HUES48 (cell line): ENCODE measurements at regions not wholly inside any gene's neighbourhood (a gene's known extent, or its start where the extent isn't known, plus 50 kb on each side); places are given as distances from the start of the nearest gene placed in this dataset.
A peak's percentile ranks its signal among the peaks of the same experiment; 100 is the strongest.

Experiments used
- H3K27ac ChIP-seq: one replicate; pipeline ENCODE4 v1.7.0; 2013; ENCODE audit warnings: low read depth, low read length, inconsistent platforms
- H3K27me3 ChIP-seq: 2 replicates; pipeline ENCODE4 v1.6.1; 2013; ENCODE audit warnings: mild to moderate bottlenecking, low read length; ENCODE audit not compliant: control insufficient read depth, insufficient read depth
- H3K36me3 ChIP-seq: 2 replicates; pipeline ENCODE4 v1.6.1; 2013; ENCODE audit warnings: low read length; ENCODE audit not compliant: control insufficient read depth, insufficient read depth
- H3K4me1 ChIP-seq: 2 replicates; pipeline ENCODE4 v1.6.1; 2013; ENCODE audit warnings: mild to moderate bottlenecking, low read length; ENCODE audit not compliant: control insufficient read depth, insufficient read depth
- H3K4me3 ChIP-seq: 2 replicates; pipeline ENCODE4 v1.5.1; 2013; ENCODE audit warnings: mild to moderate bottlenecking, low read depth, low read length
- H3K9ac ChIP-seq: 2 replicates; pipeline ENCODE4 v1.6.1; 2013; ENCODE audit warnings: mild to moderate bottlenecking, low read depth, low read length, moderate library complexity
- H3K9me3 ChIP-seq: 2 replicates; pipeline ENCODE4 v1.6.1; 2013; ENCODE audit warnings: low read length; ENCODE audit not compliant: control insufficient read depth, insufficient read depth

DNA sequence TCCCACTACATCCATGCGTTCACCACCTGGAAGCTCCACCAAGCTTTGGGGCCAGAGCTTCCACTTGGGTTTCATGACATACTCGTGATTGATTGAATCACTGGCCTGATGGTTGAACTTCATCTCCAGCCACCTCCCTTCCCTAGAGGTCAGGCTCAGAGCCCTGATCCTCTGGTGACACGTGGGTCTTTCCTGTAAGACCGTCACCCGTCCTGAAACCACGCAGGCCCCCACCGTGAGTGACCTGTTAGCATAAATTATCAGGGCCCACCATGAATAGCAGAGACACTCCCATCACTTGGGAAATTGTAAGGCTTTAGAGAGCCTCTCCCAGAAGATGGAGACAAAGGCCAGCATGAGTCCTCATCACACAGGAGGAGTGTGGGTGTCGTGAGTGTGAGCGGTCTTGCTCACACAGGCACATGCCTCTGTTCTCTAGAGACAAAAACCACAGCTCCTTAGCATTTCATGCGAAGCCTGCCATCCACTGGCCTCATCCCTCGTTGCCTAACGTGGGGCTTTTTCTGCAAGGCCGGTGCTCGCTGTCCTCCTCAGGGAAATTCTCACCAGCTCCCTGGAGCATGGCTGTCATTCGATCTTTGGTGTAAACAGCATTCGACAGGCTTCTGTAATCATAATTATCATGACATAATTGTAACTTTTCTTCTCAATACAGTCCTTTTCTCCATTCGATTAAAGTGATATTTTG, 65.1 kb upstream of the DUSP22 start:
- Histone ChIP-seq H3K9me3 (no peaks in the 10 kb centered on the region), H3K4me1 (peaks cover 5% of the 10 kb centered on the region; the same call in 1 of the 2 replicates), H3K4me3 (no peak overlapping the region), H3K9ac (no peak overlapping the region), H3K27ac (no peak overlapping the region), H3K36me3 (no peaks in the 10 kb centered on the region), H3K27me3 (no peaks in the 10 kb centered on the region)

DNA sequence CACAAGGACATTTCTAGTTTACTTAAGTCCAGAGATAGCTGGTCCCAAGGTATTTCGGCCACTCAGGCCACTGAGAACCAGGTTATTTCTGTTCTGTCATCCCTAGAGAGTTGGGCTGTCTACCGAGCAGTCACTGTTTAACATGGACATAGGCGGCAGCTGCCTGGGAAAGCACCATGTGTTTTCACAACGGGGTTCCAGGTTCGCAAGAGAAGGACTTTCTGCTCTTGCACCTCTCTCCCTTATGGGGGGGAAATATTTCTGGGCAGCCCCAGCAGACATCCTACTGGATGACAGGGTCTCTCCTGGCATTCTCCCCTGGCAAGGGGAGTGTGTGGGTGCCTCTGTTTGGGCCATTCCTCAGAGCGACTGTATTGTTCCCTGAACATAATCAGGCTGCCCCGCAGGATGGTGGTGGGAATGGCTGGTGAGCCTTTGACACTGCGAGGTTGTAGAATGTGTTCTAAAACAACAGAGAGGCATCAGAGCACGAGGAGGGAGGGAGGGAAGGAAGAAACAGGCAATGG, 64.4 kb upstream of the DUSP22 start:
- Histone ChIP-seq H3K4me1 (peaks cover 5% of the 10 kb centered on the region; the same call in 1 of the 2 replicates), H3K4me3 (no peak overlapping the region), H3K27me3 (no peaks in the 10 kb centered on the region), H3K27ac (no peak overlapping the region), H3K9me3 (no peaks in the 10 kb centered on the region), H3K36me3 (no peaks in the 10 kb centered on the region), H3K9ac (no peak overlapping the region)

DNA sequence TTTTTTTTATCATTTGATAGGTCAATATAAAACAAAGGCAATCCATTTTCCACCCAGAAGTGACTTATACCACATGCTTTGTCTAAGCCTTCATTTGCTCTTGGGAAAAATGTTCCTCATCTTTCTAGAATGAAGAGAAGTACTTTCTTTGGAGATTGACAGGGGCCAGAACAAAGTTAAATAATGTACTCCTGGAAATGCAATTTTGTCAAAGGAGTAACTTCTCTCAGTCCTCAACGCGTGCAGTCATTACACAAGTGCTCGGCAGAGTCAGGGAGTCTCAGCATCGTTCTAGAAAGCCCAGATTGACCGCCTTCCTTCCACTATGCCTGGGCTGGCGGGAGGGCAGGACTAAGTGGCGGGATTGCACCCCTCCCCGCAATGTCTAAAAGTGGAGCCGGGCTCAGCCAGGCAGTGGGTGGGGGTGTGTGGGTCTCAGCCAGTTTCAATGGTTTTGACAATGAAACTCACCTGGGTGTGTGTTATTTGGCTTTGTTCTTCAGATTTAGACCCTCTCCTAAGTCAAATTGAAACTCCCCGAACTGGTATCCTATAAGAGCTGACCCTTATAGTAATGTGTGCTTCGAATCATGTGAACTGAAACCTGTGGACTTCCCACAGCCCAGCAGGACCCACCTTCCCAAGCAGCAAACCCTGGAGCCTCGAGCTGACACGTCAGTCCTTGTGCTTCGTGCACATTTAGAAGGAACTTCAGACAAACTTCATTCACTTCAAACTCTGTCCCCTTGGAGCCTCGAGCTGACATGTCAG, 63.2 kb upstream of the DUSP22 start:
- no peaks in the 10 kb centered on the region for H3K4me1 ChIP-seq
- H3K36me3 ChIP-seq, result no peaks in the 10 kb centered on the region
- H3K9ac ChIP-seq, result no peak overlapping the region
- H3K4me3 ChIP-seq, result no peak overlapping the region
- no peaks in the 10 kb centered on the region for H3K27me3 ChIP-seq
- H3K9me3 ChIP-seq, result no peaks in the 10 kb centered on the region
- no peak overlapping the region for H3K27ac ChIP-seq

DNA sequence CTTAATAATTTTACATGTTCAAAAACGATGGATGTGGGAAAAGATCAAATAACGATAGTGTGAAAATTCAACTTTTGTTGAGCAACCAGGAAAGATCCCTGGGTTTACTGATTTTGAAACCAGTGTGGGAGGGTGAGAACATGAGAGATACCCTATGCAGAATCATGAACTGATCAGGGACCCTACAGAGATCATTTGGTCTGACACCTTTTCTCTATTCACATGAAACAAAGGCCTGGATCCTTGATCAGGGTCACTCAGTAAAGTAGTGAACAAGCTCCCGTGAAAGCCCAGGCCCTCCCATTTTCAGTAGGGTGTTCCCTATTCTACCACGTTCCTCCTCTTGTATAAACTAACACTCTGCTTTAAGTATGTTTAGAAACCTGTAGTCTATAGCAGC, 60.5 kb upstream of the DUSP22 start:
- H3K9me3 ChIP-seq, result no peaks in the 10 kb centered on the region
- H3K9ac ChIP-seq, result no peak overlapping the region

DNA sequence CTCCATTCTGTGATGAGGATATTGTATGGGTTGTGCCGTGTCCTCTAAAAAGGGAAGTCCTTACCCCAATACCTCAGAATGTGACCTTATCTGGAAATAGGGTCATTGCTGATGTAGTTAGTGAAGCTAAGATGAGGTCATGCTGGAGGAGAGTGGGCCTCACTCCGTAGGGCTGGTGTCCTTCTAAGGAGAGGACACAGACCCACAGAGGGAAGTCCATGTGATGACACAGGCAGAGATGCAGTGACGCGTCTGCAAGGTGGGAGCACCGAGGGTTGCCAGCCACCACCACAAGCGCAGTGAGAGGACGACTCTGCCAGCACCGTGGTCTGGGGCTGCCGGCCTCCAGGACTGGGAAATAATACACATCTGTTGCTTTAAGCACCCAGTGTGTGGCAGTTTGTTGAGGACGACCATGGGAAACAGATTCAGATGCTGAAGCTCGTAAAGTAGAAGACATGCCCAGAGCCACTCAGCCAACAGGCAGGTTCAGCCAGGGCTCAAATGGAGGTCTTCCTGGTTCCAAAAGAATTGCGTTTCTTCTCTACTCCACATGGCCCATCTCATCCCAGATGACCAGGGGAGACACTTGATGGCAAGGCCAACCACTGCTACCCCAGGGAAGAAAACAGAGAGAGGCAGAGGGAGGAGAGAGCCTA, 59.2 kb upstream of the DUSP22 start:
- Histone ChIP-seq H3K9ac (no peak overlapping the region), H3K4me1 (peaks cover 8% of the 10 kb centered on the region), H3K4me3 (no peak overlapping the region), H3K9me3 (no peaks in the 10 kb centered on the region), H3K36me3 (no peaks in the 10 kb centered on the region), H3K27me3 (no peaks in the 10 kb centered on the region), H3K27ac (no peak overlapping the region)

More for the DNA sequence above, 60.5 kb upstream of the DUSP22 start:
- Histone ChIP-seq H3K4me1 (peaks cover 8% of the 10 kb centered on the region), H3K27ac (no peak overlapping the region), H3K36me3 (no peaks in the 10 kb centered on the region), H3K4me3 (no peak overlapping the region), H3K27me3 (no peaks in the 10 kb centered on the region)

DNA sequence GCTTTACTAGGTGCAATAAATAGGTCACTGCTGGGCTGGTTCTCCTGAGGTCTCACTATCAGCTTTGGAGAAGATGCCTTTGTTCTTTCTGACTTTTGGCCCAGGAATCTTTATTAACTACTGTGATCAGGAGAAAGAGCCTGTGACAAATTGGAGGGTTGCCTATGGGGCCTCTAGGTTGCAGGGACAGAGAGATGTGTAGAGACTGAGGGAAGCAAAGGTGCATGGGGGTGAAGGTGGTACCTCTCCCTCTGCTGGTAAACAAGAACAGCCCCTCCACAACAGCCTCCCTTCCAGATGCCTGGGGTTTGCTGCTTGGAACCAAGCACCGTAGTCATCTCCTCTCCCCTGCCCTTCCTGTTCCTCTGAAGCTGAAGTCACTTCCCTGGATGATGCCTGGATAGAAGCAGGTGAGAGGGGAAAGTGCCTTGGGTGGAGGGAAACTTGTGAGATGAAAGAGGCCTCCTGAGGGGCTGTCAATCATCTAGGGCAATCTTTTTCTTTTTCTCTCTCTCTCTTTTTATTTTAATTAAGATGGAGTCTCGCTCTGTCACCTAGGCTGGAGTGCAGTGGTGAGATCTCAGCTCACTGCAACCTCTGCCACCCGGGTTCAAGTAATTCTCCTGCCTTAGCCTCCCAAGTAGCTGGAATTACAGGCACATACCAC, 57.4 kb upstream of the DUSP22 start:
- Histone ChIP-seq H3K36me3 (no peaks in the 10 kb centered on the region), H3K27ac (no peak overlapping the region), H3K9ac (no peak overlapping the region), H3K27me3 (no peaks in the 10 kb centered on the region), H3K4me1 (peaks cover 8% of the 10 kb centered on the region), H3K9me3 (no peaks in the 10 kb centered on the region), H3K4me3 (no peak overlapping the region)

DNA sequence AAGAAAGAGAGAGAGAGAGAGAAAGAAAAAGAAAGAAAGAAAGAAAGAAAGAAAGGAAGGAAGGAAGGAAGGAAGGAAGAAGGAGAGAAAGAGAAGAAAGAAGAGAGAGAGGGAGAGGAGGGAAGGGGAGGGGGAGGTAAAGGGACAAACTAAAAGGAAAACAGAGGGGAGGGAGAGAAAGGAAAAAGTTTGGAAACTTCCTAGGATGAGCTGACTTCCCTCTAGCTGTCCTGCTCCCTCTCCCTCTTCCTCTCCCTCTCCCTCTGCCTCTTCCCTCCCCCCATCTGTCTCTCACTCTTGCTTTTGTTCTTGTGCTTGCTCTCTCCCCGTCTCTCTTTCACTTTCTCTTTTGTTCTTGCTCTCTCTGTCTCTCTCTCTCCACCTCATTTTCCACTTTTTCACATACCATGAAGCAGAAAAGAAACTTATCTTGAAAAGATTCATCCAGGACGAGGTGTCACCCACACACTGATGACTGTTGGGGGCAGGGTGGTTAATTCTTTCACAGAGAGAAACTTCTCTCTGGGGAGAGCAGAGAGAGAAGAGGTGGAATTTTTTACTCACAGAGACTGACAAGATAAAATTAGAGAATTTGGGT, 56.4 kb upstream of the DUSP22 start:
- no peak overlapping the region for H3K27ac ChIP-seq
- no peaks in the 10 kb centered on the region for H3K27me3 ChIP-seq
- H3K9ac ChIP-seq, result no peak overlapping the region
- peak overlapping the region; percentile 44; the same call in 1 of the 2 replicates for H3K4me3 ChIP-seq
- peaks cover 14% of the 10 kb centered on the region for H3K4me1 ChIP-seq
- no peaks in the 10 kb centered on the region for H3K9me3 ChIP-seq
- no peaks in the 10 kb centered on the region for H3K36me3 ChIP-seq

DNA sequence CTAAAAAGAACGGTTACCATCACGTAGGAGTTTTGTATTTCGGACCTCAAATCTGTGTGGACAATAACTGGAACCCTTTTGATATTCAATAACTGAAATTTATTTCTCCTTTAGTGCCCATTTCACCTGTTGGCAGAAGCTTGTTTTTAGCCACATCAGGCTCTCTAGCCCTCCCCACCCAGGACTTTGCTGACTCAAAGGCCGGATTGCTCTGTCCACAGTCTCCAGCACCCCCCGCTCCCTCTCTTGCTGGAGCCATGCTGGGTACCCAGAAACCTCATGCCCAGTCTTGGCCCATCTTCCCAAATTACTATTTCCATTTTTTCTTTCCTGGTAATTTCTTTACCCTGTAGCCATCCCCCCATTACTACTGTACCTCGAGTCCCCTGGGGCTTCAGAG, 55.8 kb upstream of the DUSP22 start:
- Histone ChIP-seq H3K9ac (no peak overlapping the region), H3K9me3 (no peaks in the 10 kb centered on the region), H3K27me3 (no peaks in the 10 kb centered on the region), H3K4me1 (peaks cover 14% of the 10 kb centered on the region), H3K4me3 (no peak overlapping the region), H3K27ac (no peak overlapping the region), H3K36me3 (no peaks in the 10 kb centered on the region)

DNA sequence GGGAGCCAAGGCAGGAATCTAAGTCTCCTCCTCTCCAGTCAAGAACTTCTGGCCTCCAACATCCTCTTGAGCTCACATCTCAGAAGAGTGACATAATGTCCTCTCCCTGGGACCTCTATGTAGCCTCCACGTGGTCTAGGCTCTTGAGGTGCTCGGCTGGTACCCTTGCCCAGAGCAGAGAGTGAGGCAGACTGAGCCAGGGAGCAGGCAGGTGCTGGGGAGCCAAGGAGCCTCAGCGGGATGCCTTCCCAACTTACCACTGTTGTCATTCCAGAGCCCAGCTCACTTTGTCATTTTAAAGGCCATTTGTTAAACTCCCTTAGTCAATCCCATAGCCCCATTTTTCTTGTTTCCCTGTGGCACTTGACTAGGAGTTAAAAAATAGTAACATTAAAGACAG, 52.1 kb upstream of the DUSP22 start:
- no peak overlapping the region for H3K27ac ChIP-seq
- H3K36me3 ChIP-seq, result no peaks in the 10 kb centered on the region
- H3K4me3 ChIP-seq, result no peak overlapping the region
- H3K27me3 ChIP-seq, result no peaks in the 10 kb centered on the region
- no peak overlapping the region for H3K9ac ChIP-seq
- H3K9me3 ChIP-seq, result no peaks in the 10 kb centered on the region
- peaks cover 14% of the 10 kb centered on the region for H3K4me1 ChIP-seq

DNA sequence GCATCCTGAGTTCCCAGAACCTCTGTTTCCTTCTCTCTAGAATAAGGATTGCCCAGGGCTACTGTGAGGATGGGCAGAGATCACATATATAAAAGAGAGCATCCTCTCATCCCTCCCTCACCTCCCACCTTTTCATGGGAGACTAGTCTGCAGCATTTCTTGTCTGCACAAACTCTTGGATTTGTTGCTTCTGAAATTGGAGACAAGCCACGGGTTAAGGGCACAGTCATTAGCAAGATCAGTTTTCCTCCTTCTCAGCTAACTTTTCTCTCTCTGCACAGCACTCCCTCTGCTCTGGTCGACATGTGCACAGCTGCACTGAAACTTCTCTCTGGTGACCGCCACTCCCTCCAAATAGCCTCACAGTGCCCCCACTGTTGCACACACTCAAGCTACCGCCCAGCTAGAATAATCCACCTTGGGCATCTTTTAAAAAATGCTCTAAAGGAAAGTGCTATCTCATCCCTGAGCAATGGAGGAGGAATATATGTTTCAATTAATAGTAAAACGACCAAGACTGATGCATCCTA, 50.9 kb upstream of the DUSP22 start:
- Histone ChIP-seq H3K4me3 (no peak overlapping the region), H3K9me3 (no peaks in the 10 kb centered on the region), H3K27me3 (no peaks in the 10 kb centered on the region), H3K36me3 (no peaks in the 10 kb centered on the region), H3K9ac (no peak overlapping the region), H3K27ac (no peak overlapping the region), H3K4me1 (peaks cover 10% of the 10 kb centered on the region)
